ENCODE measurements at regions not wholly inside any gene's neighbourhood (a gene's known extent, or its start where the extent isn't known, plus 50 kb on each side); places are given as distances from the start of the nearest gene placed in this dataset.
"Not testable (repeated sequence)": the region's sequence is repeated elsewhere in the genome, so short reads cannot be mapped to it uniquely, and the experiment has no call there.

DNA sequence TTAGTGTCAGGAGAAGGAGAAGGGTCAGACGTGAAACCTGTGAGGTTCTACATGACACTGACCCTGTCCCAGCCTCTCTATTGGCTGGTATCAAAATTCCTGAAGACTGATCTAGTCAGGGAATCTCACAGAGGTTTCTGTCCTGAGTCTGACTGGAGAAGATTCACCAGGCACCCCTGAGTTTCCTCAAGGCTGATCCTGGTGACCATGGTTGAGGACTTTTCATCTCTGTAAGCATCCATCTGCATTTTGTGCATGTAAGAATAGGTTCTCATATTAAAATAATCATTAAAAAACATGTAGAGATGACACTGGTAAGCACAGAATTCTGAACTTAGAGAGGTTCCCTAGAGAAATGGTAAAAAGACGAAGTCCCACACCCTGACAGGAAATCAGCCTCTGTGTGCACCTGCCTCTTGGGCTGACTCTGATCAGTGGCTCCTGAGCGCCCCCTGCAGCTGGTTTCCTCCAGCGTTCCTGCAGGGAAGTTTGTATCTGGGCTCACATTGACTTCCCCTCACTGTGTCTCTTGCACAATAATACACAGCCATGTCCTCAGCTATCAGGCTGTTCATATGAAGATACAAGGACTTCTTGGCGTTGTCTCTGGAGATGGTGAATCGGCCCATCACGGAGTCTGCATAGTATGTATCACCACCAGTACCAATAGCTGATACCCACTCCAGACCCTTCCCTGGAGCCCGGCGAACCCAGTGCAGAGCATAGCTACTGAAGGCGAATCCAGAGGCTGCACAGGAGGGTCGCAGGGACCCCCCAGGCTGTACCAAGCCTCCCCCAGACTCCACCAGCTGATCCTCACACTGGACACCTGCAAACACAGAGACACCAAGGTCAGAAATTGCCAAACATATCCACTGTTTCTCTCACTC, 991.9 kb downstream of the TMEM121 start:
- DNase-seq (ENCODE audit: low read depth in 2 of 2) = peak; percentile 66 to 73

DNA sequence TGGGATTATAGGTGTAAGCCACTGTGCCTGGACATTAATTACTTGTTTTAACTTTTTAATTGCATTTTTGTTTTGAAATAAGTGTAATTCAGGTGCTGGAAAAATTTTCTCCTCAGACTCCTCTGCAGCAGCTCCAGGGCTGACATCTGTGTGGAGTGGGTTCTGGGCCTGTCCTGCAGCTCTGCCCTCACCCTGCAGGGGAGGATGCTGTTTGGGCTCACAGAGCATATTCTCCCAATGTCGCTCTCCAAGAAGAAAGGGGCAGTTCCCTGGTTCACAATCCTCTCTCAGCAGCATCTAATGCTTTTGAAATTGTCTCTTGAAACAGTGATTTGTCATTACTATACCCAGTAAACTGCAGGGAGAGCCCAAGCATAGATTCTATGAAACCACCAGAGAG, 995.7 kb downstream of the TMEM121 start:
- not testable (repeated sequence) for DNase-seq (ENCODE audit: low read depth in 2 of 2)

DNA sequence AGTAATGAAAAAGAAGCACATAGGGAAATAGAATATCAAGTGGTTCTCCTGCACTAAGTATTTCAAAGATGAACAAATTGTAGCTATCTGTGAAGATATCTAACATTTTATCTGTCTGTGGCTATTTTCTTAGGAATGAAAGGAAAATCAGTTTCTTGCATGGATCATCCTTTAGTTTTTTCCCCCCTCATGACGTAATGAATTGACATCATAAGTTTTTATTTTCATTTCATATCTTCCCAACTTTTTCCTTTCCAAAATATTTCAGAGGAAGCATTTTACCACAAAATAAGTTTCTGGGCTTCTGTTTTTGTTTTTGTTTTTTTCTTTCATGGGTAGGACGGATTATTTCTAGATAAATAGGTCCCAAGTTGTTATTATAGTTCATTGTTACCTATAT, 996.6 kb downstream of the TMEM121 start:
- DNase-seq (ENCODE audit: low read depth in 2 of 2) = no peak

DNA sequence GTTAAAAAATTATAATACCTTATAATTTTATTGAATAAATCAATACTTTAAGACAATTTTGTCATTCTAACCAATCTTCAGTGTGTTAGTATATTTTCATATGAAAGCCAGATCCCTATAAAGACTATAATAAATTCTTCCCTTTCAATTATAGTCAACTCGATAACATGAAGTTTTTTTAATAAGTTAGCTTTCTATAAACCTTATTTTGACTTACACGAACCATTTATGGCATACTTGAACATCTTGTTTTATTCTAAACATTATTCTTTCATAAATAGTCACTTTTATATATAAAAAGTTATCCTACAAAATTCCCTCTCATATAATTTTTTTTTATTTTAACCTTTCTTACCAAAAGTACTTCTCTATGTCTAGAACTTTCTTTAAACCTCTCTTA, 1002.3 kb downstream of the TMEM121 start:
- DNase-seq (ENCODE audit: low read depth in 2 of 2) = no peak

DNA sequence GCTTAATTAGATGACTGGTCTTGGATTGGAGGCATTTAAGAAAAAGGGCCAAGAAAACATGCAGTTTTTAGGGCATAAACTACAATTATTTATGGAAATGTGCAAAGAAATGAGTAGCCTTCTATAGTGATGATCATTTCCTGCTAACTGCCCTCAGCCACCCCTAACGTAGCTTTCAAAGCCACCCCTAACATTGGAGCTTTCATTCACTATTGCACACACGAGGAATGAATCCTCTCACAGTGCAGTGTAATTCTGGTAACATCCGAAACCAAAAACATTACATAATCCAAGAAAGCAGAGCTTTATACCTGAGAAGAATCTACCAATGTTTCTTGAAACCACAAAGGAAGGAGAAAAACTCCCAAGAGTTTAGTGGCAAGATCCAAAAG, 1003.6 kb downstream of the TMEM121 start:
- no peak for DNase-seq (ENCODE audit: low read depth in 2 of 2)

DNA sequence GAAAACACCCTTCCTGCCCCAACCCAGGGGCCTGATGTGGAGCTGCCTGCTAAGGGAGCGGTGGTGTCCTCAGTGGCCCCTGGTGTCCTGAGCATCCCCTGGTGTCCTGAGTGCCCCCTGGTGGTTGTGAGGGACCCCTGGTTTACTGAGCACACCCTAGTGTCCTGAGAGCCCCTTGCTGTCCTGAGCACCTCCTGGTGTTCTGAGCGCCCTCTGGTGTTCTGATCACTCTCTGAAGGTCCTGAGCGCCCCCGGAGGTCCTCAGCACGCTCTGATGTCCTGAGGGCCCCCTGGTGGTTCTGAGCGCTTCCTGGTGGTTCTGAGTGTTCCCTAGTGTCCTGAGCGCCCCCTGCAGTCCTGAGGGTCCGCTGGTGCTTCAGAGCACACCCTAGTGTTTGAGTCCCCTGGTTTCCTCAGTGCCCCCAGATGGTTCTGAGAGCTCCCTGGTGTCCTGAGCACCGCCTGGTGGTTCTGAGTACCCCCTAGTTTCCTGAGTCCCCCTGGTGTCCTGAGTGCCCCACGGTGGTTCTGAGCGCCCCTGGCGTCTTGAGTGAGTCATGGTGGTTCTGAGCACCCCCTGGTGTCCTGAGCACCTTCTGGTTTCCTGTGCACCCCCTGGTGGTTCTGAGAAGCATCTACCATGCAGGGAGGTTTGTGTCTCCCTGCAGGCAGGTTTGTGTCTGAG, 1004.2 kb downstream of the TMEM121 start:
- DNase-seq (ENCODE audit: low read depth in 2 of 2) = peak in 1 of 2 donors; percentile 54

DNA sequence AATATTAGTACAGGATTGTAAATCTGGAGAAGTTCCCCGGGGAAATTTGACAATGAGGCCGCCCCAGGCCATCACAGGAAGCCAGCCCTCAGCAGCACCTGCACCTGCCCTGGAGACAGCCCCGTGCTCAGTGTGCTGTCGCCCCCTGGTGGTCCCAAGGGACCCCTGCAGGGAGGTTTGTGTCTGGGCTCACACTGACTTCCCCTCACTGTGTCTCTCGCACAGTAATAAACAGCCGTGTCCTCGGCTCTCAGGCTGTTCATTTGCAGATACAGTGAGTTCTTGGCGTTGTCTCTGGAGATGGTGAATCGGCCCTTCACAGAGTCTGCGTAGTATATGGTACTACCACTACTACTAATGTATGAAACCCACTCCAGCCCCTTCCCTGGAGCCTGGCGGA, 1011.2 kb downstream of the TMEM121 start:
- not testable (repeated sequence) for DNase-seq (ENCODE audit: low read depth in 2 of 2)

DNA sequence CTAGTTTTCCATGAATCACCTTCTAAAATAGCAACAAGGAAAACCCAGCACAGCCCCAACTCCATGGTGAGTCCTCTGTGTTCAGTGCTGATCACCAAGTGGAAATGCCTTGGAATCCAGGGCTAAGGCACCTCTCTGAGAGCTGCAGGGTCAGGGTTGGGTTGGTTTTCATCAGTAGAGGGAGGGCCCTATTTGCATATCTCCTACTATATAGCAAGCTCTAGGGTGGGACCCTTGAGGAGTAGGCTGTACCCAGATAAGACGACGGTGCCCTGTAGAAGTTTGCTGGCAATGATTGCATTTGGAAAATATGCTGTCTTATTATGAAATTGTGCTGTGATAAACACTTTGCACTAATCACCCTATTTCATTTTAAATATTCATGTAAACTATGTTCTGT, 1011.8 kb downstream of the TMEM121 start:
- no peak for DNase-seq (ENCODE audit: low read depth in 2 of 2)

DNA sequence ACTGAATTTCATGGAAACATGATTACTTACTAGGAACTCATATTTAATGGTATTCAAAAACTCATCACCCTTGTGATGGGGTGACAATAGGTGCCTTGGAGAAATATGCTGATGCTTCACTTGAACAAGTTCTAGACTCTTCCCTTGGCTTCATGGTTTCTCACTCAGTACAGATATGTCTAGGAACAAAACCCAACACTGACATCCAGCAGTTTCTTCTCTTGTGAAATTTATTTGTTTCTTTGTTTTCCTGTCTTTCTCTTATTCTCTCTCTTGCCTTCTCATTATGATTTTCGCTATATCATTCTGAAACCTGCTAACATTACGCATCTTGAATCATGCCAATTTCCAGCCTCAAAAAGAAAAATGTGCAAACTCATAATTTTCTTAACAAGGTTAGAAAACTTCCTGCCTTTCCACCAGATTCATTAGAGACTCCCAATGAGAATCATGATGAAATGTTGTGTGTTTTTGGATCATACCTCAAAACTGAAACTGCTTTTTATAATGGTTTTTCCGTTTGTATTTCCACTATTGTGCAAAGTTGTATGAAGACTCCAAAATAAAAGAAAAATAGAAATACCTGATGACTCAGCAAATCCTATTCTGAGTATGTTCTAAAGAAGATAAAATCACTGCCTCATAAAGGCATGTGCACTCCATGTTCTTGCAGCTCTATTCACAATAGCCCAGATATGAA, 1021.5 kb downstream of the TMEM121 start:
- DNase-seq (ENCODE audit: low read depth in 2 of 2) = no peak

DNA sequence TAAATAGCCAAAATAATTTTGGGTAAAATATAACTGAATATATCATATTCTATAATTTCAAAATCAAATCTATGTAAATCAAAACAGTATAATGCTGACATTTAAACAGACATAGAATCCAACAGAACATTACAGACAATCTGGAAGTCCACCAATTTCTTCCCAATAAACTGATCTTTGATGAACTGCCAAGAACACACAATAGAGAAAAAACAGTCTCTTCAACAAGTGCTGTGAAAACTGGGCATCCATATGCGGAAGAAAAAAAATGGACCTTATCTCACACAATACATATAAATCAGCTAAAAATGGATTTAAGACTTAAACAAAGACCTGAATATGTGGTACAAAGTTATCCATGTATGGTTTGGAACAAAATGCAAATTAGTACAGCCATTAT, 1022.7 kb downstream of the TMEM121 start:
- no peak for DNase-seq (ENCODE audit: low read depth in 2 of 2)

DNA sequence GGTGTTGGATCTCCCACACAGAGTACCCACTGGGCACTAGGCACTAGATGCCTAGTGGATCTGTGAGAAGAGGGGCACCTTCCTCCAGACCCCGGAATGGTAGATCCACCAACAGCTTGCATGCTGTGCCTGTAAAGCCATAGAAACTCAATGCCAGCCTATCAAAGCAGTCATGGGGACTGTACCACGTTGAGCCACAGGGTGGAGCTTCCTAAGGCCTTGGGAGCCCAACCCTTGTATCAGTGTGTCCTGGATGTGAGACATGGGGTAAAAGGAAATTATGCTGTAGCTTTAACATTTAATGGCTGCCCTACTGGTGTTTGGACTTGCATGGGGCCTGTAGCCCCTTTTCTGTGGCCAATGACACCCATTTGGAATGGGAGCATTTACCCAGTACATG, 1024.9 kb downstream of the TMEM121 start:
- DNase-seq (ENCODE audit: low read depth in 2 of 2) = no peak

DNA sequence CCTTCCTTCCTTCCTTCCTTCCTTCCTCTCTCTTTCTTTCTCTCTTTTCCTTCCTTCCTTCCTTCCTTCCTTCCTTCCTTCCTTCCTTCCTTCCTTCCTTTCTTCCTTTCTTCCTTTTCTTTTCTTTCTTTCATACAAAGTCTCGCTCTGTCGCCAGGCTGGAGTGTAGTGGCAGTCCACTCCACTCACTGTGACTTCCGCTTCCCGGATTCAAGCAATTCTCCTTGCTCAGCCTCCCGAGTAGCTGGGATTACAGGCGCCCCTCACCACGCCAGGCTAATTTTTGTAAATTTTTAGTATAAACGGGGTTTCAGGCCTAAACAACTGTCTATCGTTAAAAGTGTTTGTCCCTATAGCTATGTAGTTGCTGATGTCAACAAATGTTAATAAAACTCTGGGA, 1029.8 kb downstream of the TMEM121 start:
- DNase-seq (ENCODE audit: low read depth in 2 of 2) = not testable (repeated sequence)

DNA sequence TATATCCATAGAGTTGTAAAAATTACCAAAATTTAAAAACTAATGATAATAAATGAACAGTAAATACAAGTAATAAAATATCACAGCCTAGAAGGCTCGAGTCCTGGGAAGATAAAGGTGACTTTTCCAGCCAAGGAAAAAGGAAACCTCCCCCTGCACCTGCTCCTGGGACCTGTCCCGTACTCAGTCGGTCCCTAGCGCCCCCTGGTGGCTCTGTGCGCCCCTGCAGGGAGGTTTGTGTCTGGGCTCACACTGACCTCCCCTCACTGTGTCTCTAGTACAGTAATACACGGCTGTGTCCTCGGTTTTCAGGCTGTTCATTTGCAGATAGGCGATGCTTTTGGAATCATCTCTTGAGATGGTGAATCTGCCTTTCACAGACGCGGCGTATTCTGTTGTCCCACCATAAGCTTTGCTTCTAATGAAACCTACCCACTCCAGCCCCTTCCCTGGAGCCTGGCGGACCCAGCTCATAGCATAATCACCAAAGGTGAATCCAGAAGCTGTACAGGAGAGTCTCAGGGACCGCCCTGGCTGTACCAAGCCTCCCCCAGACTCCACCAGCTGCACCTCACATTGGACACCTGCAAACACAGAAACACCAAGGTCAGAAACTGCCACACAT, 1030.4 kb downstream of the TMEM121 start:
- peak; percentile 69 to 78 for DNase-seq (ENCODE audit: low read depth in 2 of 2)

DNA sequence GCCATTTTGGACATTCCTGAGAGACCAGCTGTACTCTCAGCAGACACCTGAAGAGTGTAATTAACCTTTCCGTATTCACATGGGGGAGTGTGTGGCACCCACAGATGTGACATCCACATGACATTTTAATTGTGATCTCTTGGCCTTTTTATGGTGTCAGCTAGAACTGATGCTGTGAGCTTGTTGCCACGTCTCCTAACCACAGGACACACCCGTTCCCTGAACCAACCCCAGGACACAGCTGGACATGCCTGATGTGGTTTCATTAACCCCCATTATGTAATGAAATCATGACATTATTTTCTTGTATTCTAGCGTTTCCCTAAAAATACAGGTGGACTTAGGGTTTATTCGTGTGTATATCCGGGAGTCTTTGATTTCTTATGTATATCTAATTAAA, 1036.1 kb downstream of the TMEM121 start:
- no peak for DNase-seq (ENCODE audit: low read depth in 2 of 2)

DNA sequence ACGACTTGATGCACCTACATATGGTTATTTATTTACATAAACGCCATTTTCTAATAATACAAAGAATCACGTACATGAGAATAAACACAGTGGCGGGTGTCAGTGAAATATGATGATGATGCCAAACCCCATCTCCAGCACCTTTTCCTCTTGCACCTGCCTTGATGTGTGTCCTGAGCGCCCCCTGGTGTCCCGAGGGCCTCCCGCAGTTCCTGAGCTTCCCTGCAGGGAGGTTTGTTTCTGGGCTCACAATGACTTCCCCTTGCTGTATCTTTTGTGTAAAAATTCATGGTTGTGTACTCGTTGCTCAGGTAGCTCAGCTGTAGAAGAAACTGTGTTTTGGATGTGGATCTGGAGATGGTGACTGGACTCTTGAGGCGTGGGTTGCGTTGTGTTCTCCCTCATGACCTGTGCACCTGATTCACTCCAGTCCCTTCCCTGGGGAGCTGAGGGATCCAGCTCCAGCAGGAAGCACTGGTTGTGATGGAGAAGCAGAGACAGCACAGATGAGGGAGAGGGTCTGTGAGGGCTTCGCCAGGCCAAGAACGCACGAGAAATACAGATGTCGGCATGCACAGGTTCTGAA, 1037.8 kb downstream of the TMEM121 start:
- DNase-seq (ENCODE audit: low read depth in 2 of 2) = peak; percentile 52 to 59

DNA sequence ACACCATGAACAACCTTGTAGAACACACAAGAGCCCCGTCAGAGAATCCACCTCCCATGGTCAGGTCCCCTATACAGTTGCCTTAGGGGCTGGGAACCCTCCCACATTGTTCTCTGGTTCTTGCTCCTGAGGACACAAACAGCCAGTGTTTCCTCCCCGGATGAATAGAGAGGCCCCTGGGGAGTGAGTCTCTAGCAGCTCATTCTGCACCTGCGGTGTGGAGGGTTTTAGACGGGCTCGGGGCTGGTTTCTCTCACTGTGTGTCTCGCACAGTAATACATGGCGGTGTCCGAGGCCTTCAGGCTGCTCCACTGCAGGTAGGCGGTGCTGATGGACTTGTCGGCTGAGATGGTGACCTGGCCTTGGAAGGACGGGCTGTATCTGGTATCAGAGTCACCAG, 1052.1 kb downstream of the TMEM121 start:
- DNase-seq (ENCODE audit: low read depth in 2 of 2) = no peak

DNA sequence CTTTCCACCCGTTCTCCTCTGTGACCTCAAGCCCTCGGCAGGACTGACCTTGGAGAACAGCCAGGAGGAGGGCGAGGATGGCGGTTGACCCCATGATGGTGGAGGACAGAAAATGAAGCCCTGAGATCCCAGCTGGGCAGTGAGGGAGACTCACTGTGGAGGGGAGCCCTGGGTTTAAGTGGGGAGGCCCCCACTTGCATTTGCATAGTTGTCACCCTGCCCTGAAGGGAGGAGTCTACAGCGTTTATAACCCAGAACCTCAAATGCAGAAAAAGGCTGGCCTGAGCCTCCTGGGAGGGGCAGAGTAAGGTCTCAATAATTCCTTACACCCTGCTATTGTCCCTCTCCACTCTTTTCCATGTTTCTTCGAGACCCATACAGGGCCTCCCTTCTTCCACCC, 1052.7 kb downstream of the TMEM121 start:
- DNase-seq (ENCODE audit: low read depth in 2 of 2) = no peak

DNA sequence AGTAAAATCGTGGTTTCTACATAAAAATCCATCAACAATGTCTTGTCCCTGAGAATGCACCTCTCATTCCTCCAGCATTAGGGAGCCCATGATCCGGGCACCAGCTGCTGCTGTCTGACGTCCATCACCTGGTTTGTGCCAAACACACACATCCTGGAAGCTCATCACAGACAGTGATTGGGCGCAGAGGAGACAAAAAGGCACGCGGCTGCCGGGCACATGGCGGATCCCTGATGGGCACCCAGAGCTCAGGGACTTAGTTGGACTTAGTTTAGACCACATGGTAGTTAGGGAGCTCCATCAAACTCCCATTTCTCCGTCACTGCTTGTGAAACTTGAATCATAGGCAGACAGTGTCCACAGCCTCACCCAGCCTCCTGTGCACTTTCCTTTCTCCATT, 1059.3 kb downstream of the TMEM121 start:
- DNase-seq (ENCODE audit: low read depth in 2 of 2) = no peak

DNA sequence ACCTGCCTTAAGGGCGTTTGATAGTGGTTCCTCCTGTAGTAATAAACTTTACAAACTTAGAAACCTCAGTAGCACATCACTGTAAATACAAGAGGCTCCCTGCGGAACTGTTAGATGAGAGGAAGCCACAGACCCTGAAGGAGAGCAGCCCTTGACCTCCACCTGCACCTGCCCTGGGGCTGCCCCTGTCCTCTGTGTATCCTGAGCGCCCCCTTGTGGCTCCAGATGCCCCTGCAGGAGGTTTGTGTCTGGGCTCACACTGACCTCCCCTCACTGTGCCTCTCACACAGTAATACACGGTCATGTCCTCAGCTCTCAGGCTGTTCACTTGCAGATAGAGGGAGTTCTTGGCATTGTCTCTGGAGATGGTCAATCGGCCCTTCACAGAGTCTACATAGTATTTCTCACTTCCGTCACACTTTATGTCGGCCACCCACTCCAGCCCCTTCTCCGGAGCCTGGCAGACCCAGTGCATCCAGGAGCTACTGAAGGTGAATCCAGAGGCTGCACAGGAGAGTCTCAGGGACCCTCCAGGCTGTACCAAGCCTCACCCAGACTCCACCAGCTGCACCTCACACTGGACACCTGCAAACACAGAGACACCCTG, 1059.8 kb downstream of the TMEM121 start:
- DNase-seq (ENCODE audit: low read depth in 2 of 2) = peak; percentile 55 to 59

DNA sequence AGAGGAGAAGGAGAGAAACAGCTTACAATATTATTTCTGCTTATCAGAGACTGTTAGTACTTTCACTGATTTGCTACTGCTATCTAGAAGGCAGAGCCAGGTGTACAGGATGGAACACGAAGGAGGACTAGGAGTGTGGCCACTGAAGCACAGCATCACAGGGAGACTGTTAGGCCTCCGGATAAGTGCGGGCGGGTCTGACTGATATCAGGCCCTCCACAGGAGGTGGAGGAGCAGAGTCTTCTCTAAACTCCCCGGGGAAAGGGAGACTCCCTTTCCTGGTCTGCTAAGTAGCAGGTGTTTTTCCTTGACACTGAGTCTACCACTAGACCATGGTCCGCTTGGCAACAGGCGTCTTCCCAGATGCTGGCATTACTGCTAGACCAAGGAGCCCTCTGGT, 1065.2 kb downstream of the TMEM121 start:
- not testable (repeated sequence) for DNase-seq (ENCODE audit: low read depth in 2 of 2)

DNA sequence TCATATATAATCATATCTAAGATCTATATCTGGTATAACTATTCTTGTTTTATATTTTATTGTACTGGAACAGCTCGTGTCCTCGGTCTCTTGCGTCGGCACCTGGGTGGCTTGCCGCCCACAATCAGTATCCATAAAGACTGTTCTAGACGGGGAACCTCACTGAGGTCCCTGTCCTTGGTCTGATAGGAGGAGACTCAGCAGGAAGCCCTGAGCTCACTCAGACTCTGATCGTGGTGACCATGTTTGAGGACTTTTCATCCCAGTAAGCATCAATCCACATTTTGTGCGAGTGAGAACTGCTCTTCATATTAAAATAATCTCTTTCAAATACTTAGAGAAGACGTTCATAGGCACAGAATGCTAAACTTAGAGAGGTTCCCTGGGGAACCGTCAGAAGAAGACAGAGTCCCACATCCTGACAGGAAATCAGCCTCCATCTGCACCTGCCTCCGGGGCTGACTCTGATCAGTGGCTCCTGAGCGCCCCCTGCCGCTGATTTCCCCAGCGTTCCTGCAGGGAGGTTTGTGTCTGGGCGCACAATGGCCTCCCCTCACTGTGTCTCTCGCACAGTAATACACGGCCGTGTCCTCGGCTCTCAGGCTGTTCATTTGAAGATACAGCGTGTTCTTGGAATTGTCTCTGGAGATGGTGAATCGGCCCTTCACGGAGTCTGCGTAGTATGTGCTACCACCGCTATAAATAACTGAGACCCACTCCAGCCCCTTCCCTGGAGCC, 1065.9 kb downstream of the TMEM121 start:
- DNase-seq (ENCODE audit: low read depth in 2 of 2) = peak; percentile 39 to 84
